ENCODE measurements at regions not wholly inside any gene's neighbourhood (a gene's known extent, or its start where the extent isn't known, plus 50 kb on each side); places are given as distances from the start of the nearest gene placed in this dataset.
"Not testable (repeated sequence)": the region's sequence is repeated elsewhere in the genome, so short reads cannot be mapped to it uniquely, and the experiment has no call there.

- DNase-seq = no peak
These were observed 272.2 kb downstream of the PRELID2 start for GRCh38 chr5:145562931-145563330.

- no peak for DNase-seq
These were observed 276.9 kb downstream of the PRELID2 start for GRCh38 chr5:145558288-145558687.

DNA sequence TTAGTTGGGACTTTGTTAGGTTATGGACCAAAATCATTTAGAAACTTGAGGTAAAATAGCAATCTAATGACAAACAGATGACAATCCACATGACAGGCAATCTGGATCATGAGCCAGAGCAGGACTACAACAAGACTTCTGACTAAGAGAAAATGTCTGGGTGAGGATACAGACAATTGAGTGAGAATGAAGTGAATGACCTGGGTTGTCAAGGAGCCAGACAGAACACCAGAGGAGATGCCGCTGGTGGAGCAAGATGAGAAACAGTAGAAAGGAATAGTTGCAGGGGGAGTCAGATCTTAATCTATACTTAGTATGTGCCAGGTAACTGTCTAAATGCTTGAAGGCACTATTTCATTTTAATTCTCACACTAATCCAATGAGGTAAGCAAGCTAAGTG, 277.8 kb downstream of the PRELID2 start:
- no peak for DNase-seq

DNA sequence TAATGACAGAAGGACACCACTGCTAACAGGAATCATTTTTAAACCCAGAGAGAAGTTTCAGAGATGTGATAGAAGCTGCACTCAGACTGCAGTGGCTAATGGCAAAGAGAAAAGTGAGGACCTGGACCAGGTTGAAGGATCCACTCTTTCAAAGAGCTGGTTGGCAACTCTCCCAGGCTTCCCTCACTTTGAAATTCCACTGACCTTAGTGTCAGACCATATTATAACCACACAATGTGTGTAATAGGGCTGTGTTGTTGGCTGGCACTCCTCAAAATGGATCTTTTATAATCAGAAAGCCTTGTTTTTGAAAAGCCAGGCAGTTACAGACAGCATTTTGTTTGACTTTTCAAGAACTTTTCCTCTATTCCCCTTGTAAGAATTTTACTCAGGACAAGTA, 280.7 kb downstream of the PRELID2 start:
- DNase-seq = no peak

- no peak for DNase-seq
These were observed 282.0 kb downstream of the PRELID2 start for GRCh38 chr5:145553177-145553576.

DNA sequence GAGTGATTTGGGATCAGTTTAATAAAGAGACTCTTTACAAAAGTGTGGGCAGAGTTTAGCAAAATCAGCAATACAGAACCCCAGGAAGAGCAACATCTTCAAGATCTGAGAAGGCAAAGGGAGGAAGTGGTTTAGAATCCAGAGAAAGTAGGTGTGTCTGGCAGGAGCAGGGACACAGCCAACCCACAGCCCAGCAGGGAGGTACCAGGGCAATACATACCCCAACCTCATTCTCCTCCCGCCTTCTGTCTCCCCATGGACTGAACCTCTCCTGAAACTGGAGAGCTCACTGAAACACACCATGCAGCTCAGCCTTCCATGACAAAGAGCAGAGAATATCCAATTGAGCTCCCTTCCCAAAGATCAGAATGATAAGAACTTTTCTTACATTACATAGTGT, 283.4 kb downstream of the PRELID2 start:
- DNase-seq = no peak

GRCh38 chr5:145548097-145548496, 287.0 kb downstream of the PRELID2 start:
- DNase-seq = no peak

GRCh38 chr5:145544401-145544800, 290.7 kb downstream of the PRELID2 start:
- no peak for DNase-seq

DNA sequence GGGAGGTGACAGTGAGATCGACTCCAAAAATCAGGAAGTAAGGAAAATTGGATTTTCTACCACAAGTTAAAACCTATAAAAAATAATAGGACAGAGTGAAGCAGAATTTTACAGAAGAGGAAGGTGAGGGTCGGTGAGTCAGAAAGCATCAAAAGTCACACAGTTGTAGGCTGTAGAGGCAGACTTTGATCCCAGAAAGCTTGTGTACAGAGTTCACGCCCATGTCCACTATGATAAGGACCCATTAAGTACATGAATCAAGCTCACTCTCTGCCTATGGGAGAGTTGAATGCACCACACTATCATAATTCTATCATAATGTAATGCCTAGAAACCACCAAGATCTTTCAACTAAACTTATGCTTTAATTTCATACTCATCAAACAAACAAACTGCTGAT, 291.2 kb downstream of the PRELID2 start:
- DNase-seq = no peak

DNA sequence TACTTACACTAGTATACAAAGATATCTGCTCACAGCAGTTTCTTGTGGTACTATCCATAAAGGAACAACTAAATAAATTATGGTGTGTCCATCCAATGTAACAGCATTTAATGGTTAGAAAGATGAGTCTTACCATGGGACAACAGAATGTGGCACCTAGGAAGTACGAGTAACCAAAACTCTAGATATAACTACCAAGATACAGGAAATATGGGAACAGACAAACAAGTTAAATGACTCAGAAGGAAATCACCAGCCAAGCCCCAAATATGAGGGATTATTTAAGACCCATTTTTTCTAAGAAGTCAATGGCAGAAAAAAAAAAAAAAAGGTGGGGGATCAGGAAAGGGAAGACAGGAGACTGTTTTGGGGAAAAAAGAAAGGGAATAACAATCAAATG, 294.8 kb downstream of the PRELID2 start:
- no peak for DNase-seq

DNA sequence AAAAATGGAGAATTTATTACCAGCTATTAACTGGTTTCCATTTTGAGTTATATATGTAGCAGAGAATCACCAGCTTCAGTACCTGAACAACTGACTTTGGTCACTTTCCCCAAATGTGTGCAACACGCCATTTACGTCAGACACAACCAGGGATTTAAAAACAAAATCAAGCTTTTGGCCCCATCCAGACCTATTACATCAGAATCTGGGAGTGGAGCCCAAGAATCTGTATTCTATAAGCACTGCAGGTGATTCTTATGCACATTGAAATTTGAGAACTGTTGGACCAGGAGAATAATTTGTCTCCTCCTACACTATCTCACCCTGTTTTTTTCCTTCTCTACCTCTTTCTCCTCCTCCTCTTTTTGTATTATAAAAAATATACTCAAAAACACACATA, 295.9 kb downstream of the PRELID2 start:
- no peak for DNase-seq

DNA sequence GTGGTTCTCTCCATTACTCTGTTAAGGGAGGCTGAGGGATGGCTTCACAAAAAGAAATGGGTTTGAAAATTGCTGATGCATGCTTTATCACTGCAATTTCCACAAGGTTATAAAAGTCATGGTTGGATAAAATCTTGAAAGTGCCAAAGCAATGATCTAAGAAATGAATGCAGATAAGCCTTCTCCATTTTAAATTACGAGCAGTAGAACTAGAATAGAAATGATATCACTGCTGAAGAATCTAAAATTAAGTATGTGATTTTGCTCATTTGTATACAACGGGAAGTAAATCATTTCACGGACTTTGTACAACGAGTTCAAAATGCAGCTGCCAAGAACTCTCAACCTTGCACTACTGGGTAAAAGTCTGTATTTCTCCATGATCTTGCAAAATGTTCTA, 299.0 kb downstream of the PRELID2 start:
- no peak for DNase-seq

DNA sequence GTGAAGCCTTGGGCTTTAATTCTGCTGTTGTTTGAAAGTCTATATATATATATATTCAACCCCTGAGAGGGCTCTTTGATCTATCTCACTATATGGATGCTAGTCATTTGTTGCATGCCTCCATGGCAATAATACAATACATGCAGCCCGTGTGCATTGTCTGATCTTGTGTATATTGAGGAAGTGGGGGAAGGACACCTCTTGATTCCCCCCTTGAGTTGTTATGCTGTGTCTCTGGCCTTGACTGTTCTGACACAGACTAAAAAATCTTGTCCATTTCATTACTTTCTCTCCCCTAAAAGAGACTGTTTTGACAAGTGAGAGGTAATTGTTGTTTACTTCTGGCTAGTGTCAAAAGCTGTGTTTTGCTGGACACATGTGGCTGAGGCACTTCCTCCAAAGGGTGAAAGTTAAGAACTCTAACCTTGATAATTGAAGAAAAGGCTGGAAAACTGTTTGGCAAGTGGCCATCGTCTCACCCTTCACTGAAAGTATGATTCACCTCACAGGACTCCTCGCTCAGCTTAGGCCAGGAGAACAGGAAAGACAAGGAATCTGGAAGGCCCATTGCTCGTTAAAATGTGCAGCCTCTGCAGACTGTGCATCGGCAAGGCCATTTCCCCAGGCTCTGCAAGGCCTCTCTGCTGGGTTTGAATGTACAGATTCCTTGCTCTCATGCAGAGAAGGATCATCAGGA, 304.0 kb downstream of the PRELID2 start:
- no peak for DNase-seq

DNA sequence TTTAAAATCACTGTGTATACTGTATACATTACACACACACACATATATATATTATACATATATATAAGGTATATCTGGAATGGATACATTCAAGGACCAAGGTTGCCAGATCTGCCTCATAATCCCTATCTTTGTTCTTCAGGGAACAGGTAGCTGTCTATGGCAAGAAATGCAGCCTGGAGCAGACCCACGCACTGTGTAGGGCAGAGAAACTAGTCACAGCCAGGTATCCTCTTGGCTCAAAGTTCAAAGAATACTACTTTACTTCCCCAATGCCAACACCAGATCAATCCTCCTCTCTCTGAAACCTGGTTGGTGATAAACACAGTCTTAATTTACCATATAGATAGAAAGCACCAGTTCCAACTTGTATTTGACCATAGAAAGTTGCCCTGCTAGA, 313.6 kb downstream of the PRELID2 start:
- DNase-seq = no peak

DNA sequence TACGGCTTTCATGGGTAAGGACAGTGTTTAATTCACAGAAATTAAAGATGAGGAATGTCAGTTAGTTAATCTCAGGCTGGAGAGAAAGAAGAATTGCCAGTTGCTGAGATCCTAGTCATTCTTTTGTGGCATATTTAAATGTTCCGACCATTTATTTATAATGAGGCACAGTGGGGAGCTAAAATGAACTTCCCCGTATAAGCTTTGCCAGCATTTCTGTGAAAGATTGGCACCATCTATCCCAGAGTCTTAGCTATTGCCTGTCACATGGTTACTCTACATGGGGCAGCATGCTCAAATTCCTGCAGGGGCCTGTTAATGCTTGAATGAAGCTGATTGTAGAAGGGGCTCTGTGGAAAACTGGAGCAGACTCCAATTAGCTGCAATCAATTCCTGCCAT, 314.1 kb downstream of the PRELID2 start:
- no peak for DNase-seq

DNA sequence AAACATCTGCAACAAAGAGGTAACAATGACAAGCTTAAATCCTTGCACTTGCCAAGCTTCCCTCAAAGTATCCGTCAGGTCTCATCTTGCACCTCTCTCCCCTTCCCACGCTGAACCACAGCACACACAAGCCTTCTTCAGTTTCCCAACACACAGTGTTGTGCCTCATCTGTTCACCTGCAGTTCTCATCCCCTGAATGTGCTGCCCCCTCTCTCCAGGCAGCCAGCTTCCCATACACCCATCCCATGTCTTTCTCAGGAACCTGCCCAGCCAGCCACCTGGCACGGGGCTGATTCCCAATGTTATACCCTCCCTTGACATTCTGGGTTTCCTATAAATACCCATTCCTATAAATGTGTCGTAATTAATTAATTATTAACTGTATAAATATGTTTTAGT, 314.8 kb downstream of the PRELID2 start:
- DNase-seq = no peak

GRCh38 chr5:145517588-145517987, 317.6 kb downstream of the PRELID2 start:
- not testable (repeated sequence) for DNase-seq

GRCh38 chr5:145511351-145511750, 323.8 kb downstream of the PRELID2 start:
- no peak for DNase-seq

GRCh38 chr5:145510769-145511168, 324.4 kb downstream of the PRELID2 start:
- no peak for DNase-seq

DNA sequence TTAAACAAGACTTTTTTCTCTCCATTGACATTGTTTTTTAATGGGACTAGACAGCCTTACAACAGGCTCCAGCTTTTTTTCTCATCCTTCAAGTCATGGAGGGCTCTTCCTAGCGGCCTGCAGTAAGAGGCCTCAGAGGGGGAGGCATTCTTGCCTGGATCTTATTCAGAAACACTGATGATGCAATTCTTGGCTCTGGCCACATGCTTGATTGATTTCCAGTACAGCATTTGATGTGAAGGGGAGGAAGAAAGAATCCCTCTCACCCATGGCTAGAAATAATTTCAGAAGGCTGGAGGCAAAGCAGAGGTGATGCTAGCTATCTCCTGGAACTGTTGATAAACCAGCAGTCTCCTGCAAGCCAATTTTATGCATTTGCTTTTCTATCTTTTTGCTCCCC, 324.8 kb downstream of the PRELID2 start:
- no peak for DNase-seq

DNA sequence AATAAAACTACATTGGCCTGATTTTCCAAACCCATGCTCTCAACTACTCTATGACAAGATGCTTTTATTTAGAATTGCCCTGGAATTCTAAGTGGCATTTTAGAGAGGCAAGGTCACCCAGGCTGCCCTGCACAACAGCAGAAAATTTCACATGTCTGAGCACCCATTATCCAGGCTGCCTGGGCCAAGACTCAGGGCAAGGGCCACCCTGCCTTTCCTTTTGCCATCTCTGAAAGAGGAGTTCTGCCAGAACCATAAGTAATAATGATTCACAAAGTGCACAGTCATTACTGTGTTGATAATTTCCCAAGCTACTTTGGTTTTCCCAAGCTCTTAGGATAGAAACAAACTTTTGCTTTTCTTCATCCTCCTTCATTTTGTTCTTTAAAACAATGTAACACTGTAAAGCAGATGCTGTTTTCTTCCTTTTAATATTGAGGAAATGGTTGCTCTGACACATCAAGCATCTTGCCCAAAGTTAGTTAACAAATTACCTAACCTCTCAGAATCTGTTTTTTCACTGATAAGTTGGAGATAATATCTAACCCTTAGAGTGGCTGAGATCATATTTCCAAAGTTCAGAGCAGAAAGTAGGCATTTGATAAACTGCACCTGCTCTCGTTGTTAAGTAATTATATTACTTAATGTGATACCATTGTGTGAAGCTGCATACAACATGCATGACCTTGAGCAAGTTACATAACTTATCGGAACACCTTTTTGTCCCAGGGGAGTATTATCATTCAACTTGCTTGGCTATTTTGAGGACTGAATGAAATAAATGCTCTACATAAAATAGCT, 325.6 kb downstream of the PRELID2 start:
- no peak for DNase-seq

DNA sequence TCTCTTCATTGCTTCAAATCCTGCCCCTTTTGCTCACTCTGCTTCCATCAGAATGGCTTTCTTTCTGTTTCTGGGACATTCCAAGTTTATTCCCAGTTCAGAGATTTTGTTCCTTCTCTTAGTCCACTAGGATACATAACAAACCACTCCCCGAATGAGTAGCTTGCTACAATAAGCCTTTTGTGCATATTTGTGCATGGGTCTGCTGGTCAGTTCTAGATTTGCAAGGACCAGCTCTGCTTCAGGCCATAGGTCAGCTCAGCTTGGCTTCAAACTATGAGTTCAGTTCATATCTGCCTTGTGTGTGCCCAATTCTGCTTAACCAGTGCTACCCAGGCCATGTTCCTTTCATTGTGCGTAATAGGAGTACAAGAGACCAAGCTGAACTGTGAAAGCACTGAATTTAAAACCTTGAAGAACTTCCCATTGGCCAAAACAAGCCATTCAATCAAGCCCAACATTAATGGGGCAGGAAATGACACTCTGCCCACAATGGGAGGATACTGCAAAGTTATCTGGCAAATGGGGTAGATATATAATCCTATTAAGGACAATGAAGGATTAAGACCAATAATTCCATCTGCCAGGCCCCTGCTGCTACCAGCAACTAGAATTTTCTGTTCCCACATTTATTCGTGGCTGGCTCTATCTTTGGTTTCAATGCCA, 328.8 kb downstream of the PRELID2 start:
- no peak for DNase-seq

DNA sequence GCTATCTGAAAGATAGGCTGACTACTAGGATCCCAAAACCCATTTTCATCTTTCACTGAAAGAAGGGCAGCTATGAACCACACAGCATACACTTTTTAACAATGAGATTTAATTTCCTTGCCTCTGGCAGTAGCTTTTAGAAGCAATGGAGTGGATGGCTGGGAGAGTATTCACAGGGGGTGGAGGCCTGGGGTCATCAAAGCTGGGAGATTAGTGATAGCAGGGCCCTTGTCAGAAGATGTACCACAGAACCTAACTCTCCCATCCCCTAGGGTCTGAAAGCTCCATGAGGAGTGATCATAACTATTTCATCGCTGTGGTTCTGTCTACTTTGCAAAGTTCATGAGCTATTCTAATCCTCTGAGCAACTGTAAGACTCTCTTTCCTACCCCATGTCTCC, 332.2 kb downstream of the PRELID2 start:
- no peak for DNase-seq

DNA sequence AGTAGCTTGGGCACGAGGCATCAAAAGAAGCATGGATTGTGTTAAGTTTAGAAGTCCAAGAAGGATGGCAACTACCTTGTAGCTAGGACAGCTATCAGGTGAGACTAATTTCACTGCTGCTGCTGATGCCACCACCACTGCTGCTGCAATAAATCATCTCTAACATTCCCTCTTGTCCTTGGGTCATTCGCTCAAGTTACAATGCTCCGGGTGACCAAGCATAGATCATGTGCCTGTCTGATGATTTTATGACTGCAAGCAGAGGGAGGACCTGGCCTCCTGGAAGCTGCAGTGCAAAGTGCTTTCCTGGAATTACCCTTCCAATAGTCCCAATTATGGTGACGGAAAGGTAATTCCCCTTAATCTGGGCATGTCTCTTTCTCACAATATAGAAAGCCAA, 334.4 kb downstream of the PRELID2 start:
- no peak for DNase-seq
